GM19438 (cell line): ENCODE measurements at regions not wholly inside any gene's neighbourhood (a gene's known extent, or its start where the extent isn't known, plus 50 kb on each side); places are given as distances from the start of the nearest gene placed in this dataset.
"Not testable (repeated sequence)": the region's sequence is repeated elsewhere in the genome, so short reads cannot be mapped to it uniquely, and the experiment has no call there.

Source experiments
- ATAC-seq: cut with Tn5 transposase; IDR thresholded peaks from one replicate; pipeline ENCODE4 v1.9.1; 2021; ENCODE audit warnings: low read depth; ENCODE audit not compliant: unreplicated experiment

DNA sequence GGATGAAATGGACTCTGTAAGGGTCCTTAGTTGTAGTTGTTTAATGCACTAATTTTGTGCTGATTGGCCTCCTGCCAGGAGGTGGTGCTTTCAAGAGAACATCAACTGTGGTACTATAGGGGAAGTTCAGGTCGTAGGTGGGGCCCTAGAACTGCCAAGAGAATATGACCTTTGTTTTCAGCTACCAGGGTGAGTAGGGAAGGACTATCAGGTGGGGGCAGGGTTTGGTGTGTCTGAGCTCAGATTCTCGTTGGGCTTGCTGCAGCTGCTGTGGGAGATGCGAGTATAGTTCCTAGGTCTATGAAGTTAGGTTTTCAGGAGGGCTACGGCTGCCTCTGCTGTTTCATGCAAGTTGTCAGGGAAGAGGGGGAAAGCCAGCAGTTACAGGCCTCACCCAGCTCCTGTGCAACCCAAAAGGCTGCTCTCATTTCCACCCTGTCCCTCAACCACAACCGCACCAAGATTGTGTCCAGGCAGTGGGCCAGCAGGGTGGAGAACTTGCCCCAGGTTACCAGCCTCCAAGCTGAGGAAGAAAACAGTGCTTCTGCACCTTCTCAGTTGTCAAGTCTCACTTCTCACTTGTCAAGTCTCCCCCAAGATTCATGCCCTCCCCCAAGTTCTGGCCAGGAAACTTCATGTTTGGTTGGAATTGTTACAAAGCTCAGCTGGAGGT lies 626.5 kb upstream of the MAP3K7 start:
- ATAC-seq = no peak

DNA sequence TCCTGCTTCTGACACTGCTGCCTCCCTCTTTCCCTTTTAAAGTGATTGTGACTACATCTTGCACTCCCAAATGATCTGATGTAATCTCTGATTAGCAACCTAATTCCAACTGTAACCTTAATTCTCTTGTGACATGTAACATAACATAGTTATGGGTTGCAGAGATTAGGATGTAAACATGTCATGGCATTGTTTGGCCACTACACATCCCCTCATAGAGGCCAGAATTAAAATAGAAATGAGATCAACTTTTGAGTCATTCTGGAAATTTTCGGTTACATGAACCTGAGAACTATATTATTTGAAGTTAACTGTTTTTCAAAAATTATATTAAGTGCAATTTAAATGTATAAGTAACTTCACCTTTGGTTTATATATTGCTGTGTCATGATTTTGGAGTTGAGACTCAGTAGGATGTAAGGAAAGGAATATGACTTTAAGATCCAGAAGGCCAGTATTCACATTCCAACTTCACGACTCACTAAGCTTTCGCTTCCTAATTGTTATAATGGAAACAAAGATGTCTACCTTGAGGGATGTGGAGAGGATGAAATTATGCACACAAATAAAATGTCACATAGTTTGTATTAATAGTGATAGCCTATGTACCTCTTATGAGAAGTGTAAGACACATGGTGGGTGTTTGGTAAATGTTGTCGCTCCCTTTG lies 611.9 kb upstream of the MAP3K7 start:
- ATAC-seq = no peak

DNA sequence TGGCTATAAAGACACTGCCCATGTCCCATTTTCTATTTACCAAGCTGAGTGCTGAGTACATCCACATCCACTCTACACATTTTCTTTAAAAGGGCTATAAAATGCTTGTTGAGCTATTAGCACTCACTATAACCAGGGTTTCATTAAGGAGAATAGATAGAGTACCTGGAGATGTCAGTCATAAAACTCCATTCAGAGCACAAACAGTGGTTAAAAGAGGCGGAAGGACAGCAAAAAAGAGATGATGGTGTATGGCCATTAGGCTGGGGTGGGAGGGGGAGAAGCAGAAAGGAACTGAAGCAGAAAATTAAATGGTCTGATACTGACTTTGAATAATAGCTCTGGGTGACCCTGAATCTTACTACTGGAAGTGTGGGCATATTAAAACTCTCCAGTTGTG lies 609.9 kb upstream of the MAP3K7 start:
- no peak for ATAC-seq

DNA sequence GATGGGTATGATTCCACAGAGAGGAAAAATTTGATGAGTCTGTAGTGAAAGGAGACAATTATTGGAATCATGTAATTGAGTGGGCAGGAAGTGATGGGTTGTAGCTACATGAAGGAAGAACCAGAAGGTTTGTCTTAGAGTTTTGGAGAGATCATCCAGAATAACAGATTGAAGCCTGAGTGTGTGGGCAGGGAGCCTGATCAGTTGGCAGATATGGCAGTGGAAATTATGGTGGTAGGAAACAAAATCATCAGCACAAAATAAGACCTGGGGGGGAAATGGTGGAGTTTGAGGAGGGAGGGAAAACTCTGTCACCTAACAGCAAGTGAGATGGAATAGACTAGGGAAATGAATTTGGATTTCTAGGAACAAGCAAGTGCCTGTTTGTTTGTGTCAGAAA lies 606.6 kb upstream of the MAP3K7 start:
- ATAC-seq = no peak

DNA sequence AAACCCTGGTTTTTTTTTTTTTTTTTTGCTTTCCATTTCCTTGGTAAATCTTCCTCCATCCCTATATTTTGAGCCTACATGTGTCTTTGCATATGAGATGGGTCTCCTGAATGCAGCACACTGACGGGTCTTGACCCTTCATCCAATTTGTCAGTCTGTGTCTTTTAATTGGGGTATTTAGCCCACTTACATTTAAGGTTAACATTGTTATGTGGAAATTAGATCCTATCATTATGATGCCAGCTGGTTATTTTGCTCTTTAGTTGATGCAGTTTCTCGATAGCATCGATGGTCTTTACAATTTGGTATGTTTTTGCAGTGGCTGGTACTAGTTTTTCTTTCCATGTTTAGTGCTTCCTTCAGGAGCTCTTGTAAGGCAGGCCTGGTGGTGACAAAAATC lies 603.2 kb upstream of the MAP3K7 start:
- ATAC-seq = not testable (repeated sequence)

DNA sequence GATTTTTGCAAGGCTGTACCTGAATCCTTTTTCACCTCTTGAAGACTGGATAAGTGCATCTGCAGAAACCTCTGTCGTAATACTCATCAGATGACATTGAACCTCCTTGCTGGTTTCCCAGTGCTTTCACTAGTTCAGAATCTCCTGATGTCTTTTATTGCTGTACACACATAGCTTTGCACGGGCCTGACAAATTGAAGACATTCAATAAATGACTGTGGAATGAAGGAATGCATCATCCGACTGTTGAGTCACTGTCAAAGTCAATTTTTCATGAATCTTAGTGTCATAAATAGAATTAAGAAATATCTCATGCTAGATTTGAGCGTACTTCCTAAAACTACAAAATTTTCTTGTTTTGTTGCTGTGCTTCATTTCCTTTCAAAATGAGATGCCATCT lies 598.2 kb upstream of the MAP3K7 start:
- ATAC-seq = no peak

DNA sequence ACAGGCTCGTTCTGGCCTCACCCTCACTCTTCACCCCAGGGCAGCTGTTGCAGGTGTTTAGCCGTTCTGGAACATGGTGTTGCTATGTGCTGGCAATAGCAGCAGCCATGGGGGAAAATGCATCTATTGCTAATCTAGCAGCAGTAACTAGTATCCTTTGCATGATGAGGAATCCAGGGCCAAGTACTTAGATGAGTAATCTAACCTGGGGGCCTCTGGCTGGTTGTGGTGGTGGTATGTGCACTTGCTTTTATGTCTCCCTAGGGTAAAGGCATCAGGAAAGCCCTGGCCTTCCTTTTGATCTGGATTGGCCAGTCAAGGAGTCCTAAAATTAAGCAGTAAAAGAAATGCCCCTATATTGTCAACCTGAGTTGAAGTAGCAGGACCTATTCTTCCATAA lies 594.5 kb upstream of the MAP3K7 start:
- no peak for ATAC-seq

DNA sequence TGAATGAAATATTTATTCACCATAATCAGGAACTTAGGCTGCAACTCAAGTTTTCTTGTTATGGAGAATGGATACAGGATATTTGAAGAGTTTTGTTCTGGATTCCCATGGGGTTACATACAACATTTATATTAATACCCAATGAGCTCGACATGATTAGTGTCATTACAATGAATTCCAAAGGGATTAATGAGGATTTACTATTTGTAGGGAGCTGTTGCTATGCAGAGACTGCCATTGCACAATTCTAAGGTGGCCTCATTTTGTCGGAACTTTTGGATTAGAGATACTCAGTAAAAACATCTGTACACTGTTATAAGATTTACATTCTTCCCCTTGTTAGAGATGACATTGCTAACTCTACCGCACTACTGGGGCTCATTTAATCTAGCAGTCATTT lies 586.8 kb upstream of the MAP3K7 start:
- ATAC-seq = no peak

DNA sequence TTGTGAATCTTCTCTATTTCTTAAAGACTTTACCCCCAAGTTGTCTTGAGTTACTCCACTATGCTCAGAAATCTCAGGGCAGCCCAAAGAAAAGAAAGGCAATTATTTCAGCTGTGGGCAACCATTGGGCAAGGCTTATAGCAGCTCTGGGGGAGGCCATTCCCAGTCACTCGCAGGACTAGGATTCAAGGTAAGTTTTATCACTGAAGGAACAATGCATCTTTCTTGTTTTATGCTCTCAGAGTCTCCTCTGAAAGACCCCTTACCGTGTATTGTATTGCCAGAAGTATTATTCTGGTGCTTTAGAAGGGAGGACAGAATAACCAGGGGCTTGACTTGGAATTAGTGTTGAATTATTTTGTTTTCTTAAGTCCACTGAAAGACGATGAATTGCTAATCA lies 586.3 kb upstream of the MAP3K7 start:
- ATAC-seq = no peak

DNA sequence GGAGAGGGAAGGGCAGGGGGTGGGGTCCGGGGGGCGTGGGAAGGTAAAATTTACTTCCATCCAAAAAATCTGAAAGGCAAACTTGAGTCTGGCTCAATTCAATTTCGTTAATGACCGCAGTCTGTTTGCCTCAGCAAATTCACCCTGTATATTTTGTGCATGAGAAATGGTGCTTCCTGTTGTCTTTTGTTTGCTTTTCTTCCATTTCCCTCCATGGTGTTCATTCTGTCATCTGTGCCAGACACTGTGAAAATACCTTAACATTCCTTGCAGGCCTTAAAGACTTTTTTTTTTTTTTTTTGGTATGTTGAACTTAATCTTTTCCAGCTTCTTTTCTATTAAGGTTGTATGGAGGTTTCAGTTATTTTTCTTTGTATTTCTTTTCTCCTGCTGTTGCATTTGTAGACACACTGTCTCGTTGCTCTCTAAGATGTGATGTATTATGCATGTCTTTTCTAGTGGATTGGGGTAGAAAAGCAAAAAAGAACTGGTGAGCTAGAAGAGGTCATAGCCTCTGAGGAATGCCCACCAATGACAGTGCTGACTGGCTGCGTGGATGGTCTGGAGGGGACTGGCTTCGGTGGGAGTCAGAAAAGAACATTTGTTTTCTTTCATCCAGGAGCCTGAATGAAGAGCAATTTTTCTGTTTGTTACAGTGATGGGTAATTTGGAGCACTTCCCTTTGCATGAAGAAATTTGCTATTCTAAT lies 585.0 kb upstream of the MAP3K7 start:
- no peak for ATAC-seq

DNA sequence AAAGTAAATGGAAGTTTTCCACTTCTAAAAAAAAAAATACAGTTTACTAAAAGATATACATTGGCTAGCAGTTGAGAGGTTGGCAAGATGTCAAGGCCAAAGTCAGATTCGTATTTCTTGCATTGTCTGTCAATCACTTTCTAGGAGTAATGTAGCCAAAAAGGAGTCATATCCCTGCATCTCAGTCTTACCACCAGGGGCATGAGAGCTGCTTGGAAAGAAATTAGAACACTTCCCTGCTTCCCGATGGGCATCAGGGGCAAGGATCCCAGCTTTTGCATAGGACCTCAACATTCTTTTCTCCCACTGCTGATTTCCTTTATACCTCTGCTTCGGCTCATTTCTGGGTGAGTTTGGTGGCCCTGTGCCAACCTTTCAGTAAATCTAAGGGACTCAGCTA lies 581.0 kb upstream of the MAP3K7 start:
- ATAC-seq = no peak

DNA sequence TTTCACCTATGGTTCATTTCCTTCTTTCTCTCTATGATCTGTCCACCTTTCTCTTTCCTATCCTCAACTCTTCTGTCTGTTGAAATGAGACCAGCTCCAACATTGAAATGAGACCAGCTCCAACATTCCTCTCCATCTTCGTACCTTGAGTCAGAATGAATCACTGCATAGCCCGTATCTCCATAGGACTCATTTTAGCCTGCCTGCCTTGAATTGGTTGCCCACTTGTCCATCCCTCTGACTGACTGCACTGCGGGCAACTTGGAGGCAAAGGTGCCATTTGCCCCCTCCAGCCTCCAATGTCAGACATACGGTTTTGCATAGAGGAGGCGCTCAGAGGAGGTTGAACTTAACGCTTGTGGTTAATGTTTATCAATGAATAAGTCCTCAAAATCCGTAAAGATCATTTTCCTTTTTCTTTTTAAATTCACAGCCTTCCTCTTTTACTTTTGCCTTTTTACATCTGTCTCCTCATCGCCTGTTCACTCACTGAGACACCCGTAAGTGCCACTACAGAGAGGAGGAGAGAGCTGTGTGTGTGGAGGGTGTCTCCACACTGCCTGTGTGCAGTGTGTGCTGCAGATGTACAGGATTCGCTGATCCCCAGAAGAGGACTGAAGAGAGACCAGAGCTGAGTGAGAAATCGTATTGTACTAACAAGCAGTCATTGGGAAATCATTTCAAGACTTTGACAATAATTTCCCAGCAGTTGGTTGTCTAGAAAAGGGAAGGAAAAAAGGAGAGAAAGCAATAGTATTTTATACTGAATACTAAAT lies 579.6 kb upstream of the MAP3K7 start:
- no peak for ATAC-seq

DNA sequence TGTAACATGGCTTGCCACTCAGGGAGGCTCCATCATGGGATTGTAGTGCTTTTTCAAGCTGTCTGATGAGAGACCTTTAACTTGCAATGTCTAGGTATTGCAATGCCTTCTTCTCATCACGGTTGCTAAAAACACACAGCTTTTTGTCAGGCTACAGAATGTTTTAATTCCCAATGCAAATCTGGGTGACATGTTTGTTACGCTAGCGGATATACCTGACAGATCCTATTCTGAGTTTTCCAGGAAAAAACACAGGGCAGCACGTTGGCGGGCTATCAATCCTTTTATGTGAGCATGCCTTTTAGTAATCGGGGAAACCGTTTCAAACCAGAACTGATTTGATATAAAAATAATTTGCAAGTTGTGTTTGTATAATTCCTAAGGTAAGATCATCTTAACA lies 577.2 kb upstream of the MAP3K7 start:
- ATAC-seq = no peak

DNA sequence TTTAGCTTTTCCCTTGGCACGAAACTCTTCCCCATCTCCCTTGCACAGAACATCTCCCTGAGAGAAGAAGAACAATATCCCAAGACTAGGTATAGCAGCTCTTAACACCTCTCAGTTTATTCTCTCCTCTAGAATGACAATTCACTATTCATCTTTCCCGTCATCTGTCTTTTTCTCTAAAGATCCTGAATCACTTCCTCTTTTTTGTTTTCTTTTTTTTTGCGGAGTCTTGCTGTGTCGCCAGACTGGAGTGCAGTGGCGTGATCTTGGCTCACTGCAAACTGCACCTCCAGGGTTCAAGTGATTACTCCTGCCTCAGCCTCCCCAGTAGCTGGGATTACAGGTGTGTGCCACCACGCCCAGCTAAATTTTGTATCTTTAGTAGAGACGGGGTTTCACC lies 574.4 kb upstream of the MAP3K7 start:
- ATAC-seq = no peak

DNA sequence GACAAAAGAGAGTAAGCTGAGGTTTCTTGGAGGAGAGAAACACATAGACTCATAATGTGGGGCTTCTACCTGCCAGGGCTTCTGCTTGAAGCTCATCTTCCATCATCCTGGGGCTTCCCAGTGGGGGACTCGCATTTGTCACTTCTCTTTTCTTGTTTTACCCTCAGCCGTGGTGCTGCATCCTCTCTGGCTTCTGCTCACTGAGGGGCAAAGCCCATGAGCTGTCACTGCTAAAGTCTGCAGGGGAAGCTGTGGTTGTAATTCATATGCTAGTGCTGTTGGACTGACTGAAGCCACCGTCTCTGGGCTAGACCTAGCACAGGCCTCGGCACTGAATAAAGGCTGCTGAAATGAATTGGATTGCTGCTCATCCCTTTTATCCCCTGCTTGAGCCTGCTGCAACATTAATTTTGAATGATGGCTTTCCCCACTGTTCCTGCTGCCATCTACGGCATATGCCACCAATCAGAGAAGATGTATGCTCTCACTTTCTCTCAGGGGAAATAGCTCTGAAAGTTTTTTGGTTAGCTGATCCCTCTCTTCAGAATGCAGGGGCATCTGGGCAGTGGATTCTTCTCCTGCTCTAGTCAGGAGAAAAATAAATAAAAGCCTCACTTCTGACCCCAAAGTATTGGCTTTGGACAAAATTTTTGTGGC lies 568.4 kb upstream of the MAP3K7 start:
- no peak for ATAC-seq

DNA sequence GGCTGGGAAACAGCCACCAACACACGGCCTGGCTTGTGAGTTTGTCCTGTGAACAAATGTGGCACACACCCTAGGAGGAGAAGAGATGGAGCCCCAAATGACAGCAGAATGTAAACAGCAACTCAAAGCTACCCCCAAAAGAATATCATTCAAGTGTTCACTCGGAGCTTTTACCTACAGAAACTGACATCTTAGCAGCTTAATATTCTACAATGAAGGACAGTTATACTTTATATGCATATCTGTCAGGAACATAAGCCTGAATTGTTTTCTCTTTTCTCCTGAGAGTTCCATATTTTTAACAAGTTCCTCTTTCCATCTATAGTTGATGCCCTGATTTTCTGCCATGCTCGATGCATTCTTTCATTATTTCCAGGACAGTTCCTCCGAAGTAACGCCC lies 566.0 kb upstream of the MAP3K7 start:
- ATAC-seq = no peak

DNA sequence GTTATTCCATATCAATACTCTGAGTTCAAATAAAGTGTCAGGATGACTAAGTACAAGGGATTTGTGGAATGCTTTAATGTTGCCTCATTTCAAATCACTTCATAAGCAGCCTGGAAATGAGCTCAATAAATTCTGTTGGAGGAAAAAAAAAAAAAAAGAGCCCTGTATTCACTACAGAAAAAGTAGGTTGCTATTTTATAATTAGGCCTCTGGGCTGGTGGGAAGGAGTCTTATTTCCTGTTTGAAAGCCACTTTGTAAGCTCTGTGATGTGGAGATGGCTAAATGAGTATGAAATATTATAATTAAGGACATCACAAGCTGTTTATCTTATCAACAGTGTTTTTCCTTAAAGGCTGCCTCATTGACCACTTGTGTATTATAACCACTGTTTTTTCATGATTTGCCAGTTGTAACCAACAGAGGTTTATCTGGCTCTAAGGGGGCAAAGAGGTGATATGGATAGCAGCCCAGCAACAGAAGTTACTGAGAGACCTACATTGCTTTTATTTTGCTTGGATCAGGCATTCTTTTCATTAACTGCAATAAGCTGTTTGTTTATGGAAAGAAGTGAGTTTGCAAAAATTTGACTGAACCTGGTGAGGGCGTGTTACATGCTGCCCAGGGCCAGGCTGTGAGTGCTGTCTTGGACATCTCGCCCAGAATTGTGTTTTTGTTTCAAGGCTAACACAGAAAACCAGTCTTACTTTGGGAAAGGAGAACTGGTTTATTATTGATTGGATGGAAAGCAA lies 563.3 kb upstream of the MAP3K7 start:
- ATAC-seq = no peak

DNA sequence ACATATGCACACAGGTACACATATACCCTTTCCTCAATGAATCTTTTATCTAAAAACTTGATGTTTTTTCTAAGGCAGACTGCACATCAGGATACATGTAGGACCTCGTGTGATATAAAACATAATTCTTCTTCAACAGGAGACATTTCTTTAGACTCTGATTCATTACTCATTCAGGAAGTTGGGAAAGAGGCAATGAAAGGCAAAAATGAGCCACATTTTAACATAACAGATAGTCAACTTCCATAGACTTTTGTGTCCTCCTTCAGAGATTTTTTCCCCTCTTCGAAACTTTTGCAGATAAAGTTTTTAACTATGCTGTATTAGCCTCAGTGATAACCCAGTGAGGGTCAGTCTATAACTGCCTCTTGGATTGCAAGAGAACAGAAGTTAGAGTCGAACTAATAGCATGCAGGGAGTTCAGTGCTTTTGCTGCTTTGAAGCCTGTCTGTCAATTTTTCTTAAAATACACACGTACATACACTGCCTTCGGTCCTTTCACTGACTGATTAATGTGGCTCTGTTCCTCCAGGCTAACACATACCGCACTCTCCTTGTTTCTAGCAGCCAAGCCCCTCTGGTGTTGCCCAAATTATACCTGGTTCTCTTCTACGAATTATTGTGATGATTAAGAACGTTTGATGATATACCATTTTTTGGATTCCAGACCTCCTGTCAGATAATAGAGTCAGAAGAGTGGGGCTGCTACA lies 562.5 kb upstream of the MAP3K7 start:
- ATAC-seq = no peak

DNA sequence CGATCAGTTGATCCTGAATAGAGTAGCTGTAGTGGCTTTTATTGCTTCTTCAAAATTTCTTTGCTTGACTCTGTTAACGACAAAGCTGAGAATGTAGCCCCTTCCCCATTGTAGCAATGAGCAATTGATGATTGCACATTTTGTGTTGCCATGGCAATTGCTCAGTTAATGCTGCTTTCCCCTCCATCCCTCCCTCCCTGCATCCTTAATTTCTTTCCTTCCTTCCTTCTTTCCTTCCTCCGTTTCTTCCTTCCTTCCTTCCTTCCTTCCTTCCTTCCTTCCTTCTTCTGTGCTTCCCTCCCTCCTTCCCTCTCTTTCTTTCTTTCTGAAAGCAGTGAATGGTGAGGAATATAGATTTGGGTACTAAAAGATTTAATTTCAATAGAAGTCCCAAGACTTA lies 557.3 kb upstream of the MAP3K7 start:
- ATAC-seq = no peak
